GM23338 (cell line): ENCODE measurements at regions not wholly inside any gene's neighbourhood (a gene's known extent, or its start where the extent isn't known, plus 50 kb on each side); places are given as distances from the start of the nearest gene placed in this dataset.

Source experiments
- ATAC-seq: fragments of 200-7000 bp; cut with Tn5 transposase; 3 replicates; pipeline ENCODE4 v1.9.1; 2020
- DNase-seq: peaks from one replicate; pipeline ENCODE4 v3.0.0-alpha.2; 2015; ENCODE audit warnings: low spot score
- H2AFZ ChIP-seq: fragments of 200-600 bp; sonication (generic); 2 replicates; pipeline ENCODE4 v1.8.0; 2016; ENCODE audit warnings: antibody characterized with exemption, mild to moderate bottlenecking, moderate library complexity
- H3F3A ChIP-seq: fragments of 200-600 bp; sonication (generic); replicated peaks from 2 replicates; pipeline ENCODE4 v1.8.0; 2017; ENCODE audit warnings: antibody characterized with exemption, mixed run types, low read depth
- H3K27ac ChIP-seq: fragments of 200-600 bp; sonication (generic); 2 replicates; pipeline ENCODE4 v1.6.1; 2016; ENCODE audit warnings: low read depth
- H3K27me3 ChIP-seq: fragments of 200-600 bp; sonication (generic); 2 replicates; pipeline ENCODE4 v1.8.0; 2016; ENCODE audit warnings: mild to moderate bottlenecking, mixed run types, moderate library complexity; ENCODE audit not compliant: insufficient read depth
- H3K36me3 ChIP-seq: fragments of 200-600 bp; sonication (generic); 2 replicates; pipeline ENCODE4 v1.8.0; 2016; ENCODE audit warnings: mild to moderate bottlenecking; ENCODE audit not compliant: insufficient read depth
- H3K4me1 ChIP-seq: fragments of 200-600 bp; sonication (generic); 2 replicates; pipeline ENCODE4 v1.8.0; 2016; ENCODE audit warnings: mild to moderate bottlenecking, moderate library complexity; ENCODE audit not compliant: insufficient read depth
- H3K4me2 ChIP-seq: fragments of 200-600 bp; sonication (generic); 2 replicates; pipeline ENCODE4 v1.7.1; 2017; ENCODE audit warnings: mixed run types
- H3K4me3 ChIP-seq: fragments of 200-600 bp; sonication (generic); 2 replicates; pipeline ENCODE4 v1.6.1; 2016; ENCODE audit warnings: mixed run types
- H3K79me2 ChIP-seq: fragments of 200-600 bp; sonication (generic); replicated peaks from 2 replicates; pipeline ENCODE4 v1.8.0; 2017; ENCODE audit warnings: mild to moderate bottlenecking; ENCODE audit not compliant: insufficient read depth
- H3K9me2 ChIP-seq: fragments of 200-600 bp; sonication (generic); 2 replicates; pipeline ENCODE4 v1.8.0; 2017; ENCODE audit not compliant: insufficient read depth
- H4K20me1 ChIP-seq: fragments of 200-600 bp; sonication (generic); replicated peaks from 2 replicates; pipeline ENCODE4 v1.8.0; 2017; ENCODE audit warnings: mild to moderate bottlenecking; ENCODE audit not compliant: insufficient read depth
- H3K27ac Mint-ChIP-seq: 2 replicates; pipeline ENCODE4 v1.8.0; 2020; ENCODE audit warnings: inconsistent platforms, mild to moderate bottlenecking, moderate library complexity, mixed read lengths
- H3K27me3 Mint-ChIP-seq: 3 replicates; pipeline ENCODE4 v1.8.0; 2022; ENCODE audit warnings: low read depth, mild to moderate bottlenecking, moderate library complexity, mixed read lengths, inconsistent platforms; ENCODE audit not compliant: insufficient read depth, poor library complexity
- H3K36me3 Mint-ChIP-seq: 3 replicates; pipeline ENCODE4 v1.8.0; 2021; ENCODE audit warnings: low read depth, mild to moderate bottlenecking, inconsistent platforms, moderate library complexity, mixed read lengths
- H3K4me1 Mint-ChIP-seq: 3 replicates; pipeline ENCODE4 v1.8.0; 2020; ENCODE audit warnings: mild to moderate bottlenecking, inconsistent platforms, mixed read lengths
- H3K4me3 Mint-ChIP-seq: 3 replicates; pipeline ENCODE4 v1.8.0; 2021; ENCODE audit warnings: moderate library complexity, mild to moderate bottlenecking, inconsistent platforms, mixed read lengths
- H3K9me3 Mint-ChIP-seq: 3 replicates; pipeline ENCODE4 v1.8.0; 2020; ENCODE audit warnings: moderate library complexity, mild to moderate bottlenecking, inconsistent platforms, mixed read lengths
- CREB1 ChIP-seq: fragments of 250-450 bp; sonication (Bioruptor Pico); IDR thresholded peaks from 2 replicates; pipeline ENCODE4 v1.5.0; 2020; ENCODE audit warnings: low read depth, mild to moderate bottlenecking, moderate library complexity
- ETS1 ChIP-seq: IDR thresholded peaks from 2 replicates; pipeline ENCODE4 v1.6.1; 2016; ENCODE audit warnings: antibody characterized with exemption
- EZH2 ChIP-seq: fragments of 200-600 bp; sonication (generic); IDR thresholded peaks from one replicate; pipeline ENCODE4 v1.8.0; 2017; ENCODE audit warnings: antibody characterized with exemption, mild to moderate bottlenecking, low read depth; ENCODE audit not compliant: unreplicated experiment
- EZH2phosphoT487 ChIP-seq: fragments of 200-600 bp; sonication (generic); IDR thresholded peaks from one replicate; pipeline ENCODE4 v1.8.1; 2018; ENCODE audit warnings: antibody characterized with exemption; ENCODE audit not compliant: unreplicated experiment
- NANOG ChIP-seq: IDR thresholded peaks from 2 replicates; pipeline ENCODE4 v1.6.1; 2016; ENCODE audit warnings: antibody characterized with exemption, borderline replicate concordance
- POLR2AphosphoS5 ChIP-seq: IDR thresholded peaks from 2 replicates; pipeline ENCODE4 v1.6.1; 2016; ENCODE audit warnings: antibody characterized with exemption, low read depth
- STAT1 ChIP-seq: IDR thresholded peaks from one replicate; pipeline ENCODE4 v1.6.1; 2016; ENCODE audit warnings: antibody characterized with exemption; ENCODE audit not compliant: unreplicated experiment
- ZNF114 ChIP-seq: fragments of 250-450 bp; sonication (Bioruptor Pico); IDR thresholded peaks from 2 replicates; pipeline ENCODE4 v1.5.0; 2020; ENCODE audit warnings: mild to moderate bottlenecking, moderate library complexity
- ZNF331 ChIP-seq: fragments of 250-450 bp; sonication (Bioruptor Pico); IDR thresholded peaks from 2 replicates; pipeline ENCODE4 v1.5.0; 2020; ENCODE audit warnings: low read depth, mild to moderate bottlenecking, moderate library complexity
- TF ChIP-seq, protein P1 (sequence below), 2 experiments: fragments of 200-600 bp in 1 of 2; sonication (generic) in 1 of 2; conservative IDR thresholded peaks; 2 replicates each; pipeline versions ENCODE4 v1.5.1 to v1.6.1; 2016 to 2017; ENCODE audit warnings: antibody characterized with exemption in 2 of 2, low read depth in 2 of 2, mild to moderate bottlenecking in 2 of 2, moderate library complexity in 1 of 2

DNA sequence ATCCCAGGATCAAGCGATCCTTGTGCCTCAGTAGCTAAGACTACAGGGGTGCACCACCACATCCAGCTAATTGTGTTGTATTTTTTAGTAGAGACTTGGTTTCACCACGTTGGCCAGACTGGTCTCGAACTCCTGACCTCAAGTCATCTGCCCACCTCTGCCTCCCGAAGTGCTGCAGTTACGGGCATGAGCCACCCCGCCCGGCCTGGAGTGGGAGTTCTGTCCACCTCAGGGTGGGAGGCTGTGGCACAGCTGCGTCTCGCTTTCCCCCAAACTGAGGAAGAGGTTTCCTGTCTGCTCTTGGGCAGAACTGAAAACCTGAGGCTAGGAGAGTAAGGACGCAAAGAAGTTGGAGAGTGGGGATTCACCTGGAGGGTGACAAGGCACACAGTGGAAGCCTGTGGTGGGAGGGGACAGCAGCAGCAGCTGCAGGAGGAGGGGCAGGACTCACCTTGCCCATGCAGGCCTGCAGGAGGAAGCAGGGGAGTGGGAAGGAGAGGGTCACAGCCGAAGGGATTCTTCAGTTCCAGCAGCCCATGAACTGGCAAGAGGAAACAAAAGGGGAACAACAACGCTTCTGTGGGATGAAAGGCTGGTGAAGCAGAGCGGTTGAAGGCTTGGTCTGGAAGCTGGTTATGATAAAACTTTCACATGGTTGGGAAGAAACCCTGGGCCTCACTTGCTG lies 181.4 kb downstream of the GAS1 start:
- Mint-ChIP-seq H3K36me3 (no peaks in the 10 kb centered on the region), H3K9me3 (no peaks in the 10 kb centered on the region), H3K27ac (no peak overlapping the region), H3K27me3 (peaks cover 5% of the 10 kb centered on the region), H3K4me3 (no peak overlapping the region), H3K4me1 (peaks cover 9% of the 10 kb centered on the region; the same call in 2 of the 3 replicates)
- no peak for DNase-seq
- H3K27ac ChIP-seq: no peak overlapping the region
- no peaks in the 10 kb centered on the region for H4K20me1 ChIP-seq
- no peaks in the 10 kb centered on the region for H3F3A ChIP-seq
- no peak overlapping the region for H3K4me2 ChIP-seq
- H3K4me1 ChIP-seq: no peaks in the 10 kb centered on the region
- no peaks in the 10 kb centered on the region for H3K36me3 ChIP-seq
- H3K4me3 ChIP-seq: no peak overlapping the region
- no peak for TF ChIP-seq EZH2phosphoT487
- no peak for TF ChIP-seq POLR2AphosphoS5
- TF ChIP-seq, protein P1, sequence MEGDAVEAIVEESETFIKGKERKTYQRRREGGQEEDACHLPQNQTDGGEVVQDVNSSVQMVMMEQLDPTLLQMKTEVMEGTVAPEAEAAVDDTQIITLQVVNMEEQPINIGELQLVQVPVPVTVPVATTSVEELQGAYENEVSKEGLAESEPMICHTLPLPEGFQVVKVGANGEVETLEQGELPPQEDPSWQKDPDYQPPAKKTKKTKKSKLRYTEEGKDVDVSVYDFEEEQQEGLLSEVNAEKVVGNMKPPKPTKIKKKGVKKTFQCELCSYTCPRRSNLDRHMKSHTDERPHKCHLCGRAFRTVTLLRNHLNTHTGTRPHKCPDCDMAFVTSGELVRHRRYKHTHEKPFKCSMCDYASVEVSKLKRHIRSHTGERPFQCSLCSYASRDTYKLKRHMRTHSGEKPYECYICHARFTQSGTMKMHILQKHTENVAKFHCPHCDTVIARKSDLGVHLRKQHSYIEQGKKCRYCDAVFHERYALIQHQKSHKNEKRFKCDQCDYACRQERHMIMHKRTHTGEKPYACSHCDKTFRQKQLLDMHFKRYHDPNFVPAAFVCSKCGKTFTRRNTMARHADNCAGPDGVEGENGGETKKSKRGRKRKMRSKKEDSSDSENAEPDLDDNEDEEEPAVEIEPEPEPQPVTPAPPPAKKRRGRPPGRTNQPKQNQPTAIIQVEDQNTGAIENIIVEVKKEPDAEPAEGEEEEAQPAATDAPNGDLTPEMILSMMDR (conservative IDR thresholded peaks at IDR 0.05; ENCODE audit: low read depth in 2 of 2): no peak
- TF ChIP-seq ETS1: no peak
- TF ChIP-seq EZH2: no peak
- TF ChIP-seq CREB1: no peak
- TF ChIP-seq ZNF331: no peak
- no peak for TF ChIP-seq NANOG
- no peak for TF ChIP-seq ZNF114
- H3K79me2 ChIP-seq: no peaks in the 10 kb centered on the region
- H3K27me3 ChIP-seq: no peaks in the 10 kb centered on the region
- ATAC-seq: peak; percentile 58
- H2AFZ ChIP-seq: peak overlapping the region; percentile 87; the same call in 1 of the 2 replicates
- no peaks in the 10 kb centered on the region for H3K9me2 ChIP-seq

DNA sequence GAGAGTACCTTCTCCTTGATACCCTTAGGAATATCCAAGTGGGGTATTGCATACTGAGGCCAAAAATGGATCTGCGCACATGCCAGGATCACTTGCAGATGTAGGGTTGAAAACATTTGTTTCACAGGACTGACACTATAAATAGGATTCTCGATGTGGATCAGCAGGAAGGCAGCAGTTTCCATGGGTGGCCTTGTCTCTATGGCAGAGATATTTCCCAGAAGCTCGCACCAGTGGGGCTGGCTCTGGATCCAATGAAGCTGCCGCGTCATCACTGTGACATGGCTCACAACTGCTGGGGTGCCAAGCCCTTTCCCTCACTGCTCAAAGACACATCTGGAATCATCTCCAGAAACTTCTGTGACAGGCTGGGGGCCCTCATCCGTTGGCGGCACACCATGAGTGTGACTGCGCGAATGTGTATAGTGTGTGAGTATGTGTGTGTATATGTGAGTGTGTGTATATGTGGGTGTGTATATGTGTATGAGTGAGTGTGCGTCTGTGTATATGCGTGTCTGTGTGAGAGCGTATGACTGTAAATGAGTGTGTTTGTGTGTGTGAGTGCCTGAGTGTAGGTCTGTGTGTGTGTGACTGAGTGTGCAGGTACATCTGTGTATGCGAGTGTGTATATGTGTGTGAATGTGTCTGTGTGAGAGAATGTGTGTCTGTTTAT lies 182.5 kb downstream of the GAS1 start:
- H3K9me2 ChIP-seq: no peaks in the 10 kb centered on the region
- Mint-ChIP-seq H3K27ac (no peak overlapping the region), H3K27me3 (peaks cover 5% of the 10 kb centered on the region), H3K4me3 (no peak overlapping the region), H3K36me3 (no peaks in the 10 kb centered on the region), H3K4me1 (peaks cover 9% of the 10 kb centered on the region; the same call in 2 of the 3 replicates), H3K9me3 (no peaks in the 10 kb centered on the region)
- no peak overlapping the region for H3K4me2 ChIP-seq
- no peaks in the 10 kb centered on the region for H3K4me1 ChIP-seq
- H3K27ac ChIP-seq: no peak overlapping the region
- DNase-seq: no peak
- H3K27me3 ChIP-seq: no peaks in the 10 kb centered on the region
- no peak overlapping the region for H3K4me3 ChIP-seq
- TF ChIP-seq CREB1: no peak
- no peak for TF ChIP-seq STAT1
- no peak overlapping the region for H2AFZ ChIP-seq
- no peaks in the 10 kb centered on the region for H3K36me3 ChIP-seq
- H4K20me1 ChIP-seq: no peaks in the 10 kb centered on the region
- no peaks in the 10 kb centered on the region for H3F3A ChIP-seq
- no peaks in the 10 kb centered on the region for H3K79me2 ChIP-seq
- no peak for ATAC-seq
